ENCODE measurements at regions not wholly inside any gene's neighbourhood (a gene's known extent, or its start where the extent isn't known, plus 50 kb on each side); places are given as distances from the start of the nearest gene placed in this dataset.

- TF ChIP-seq, protein P1, sequence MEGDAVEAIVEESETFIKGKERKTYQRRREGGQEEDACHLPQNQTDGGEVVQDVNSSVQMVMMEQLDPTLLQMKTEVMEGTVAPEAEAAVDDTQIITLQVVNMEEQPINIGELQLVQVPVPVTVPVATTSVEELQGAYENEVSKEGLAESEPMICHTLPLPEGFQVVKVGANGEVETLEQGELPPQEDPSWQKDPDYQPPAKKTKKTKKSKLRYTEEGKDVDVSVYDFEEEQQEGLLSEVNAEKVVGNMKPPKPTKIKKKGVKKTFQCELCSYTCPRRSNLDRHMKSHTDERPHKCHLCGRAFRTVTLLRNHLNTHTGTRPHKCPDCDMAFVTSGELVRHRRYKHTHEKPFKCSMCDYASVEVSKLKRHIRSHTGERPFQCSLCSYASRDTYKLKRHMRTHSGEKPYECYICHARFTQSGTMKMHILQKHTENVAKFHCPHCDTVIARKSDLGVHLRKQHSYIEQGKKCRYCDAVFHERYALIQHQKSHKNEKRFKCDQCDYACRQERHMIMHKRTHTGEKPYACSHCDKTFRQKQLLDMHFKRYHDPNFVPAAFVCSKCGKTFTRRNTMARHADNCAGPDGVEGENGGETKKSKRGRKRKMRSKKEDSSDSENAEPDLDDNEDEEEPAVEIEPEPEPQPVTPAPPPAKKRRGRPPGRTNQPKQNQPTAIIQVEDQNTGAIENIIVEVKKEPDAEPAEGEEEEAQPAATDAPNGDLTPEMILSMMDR (IDR thresholded peaks at IDR 0.05): no peak
- no peak overlapping the region for H3K4me3 ChIP-seq
- no peak for DNase-seq (ENCODE audit: low spot score)
- H3K27ac ChIP-seq: no peak overlapping the region
These were observed 187.4 kb downstream of the TENT5A start for GRCh38 chr6:81565071-81565470.

DNA sequence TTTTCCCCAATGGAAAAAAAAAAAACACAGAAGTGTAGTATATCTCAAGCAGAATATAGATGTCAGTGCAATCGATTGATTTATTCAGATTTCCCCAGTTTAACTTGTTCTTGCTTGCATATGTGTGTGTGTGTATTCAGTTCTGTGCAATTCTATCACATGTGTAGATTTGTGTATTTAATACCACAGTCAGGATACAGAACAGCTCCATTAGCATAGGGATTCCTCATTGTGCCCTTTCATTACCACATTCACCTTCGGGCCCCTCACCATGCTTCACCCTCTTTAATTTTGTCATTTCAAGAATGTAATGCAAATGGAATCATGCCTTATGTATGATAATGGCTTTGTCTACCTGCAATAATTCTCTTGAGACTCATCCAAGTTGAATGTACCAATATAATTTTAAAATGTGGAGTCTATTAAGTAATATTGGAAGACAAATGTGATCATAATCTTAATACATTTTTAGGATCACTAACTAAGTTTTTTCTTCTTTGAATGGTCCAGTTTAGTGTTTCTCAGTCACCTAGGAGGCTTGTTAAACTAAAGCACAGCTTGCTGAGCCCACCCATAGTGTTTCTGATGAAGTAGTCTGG lies 187.9 kb downstream of the TENT5A start:
- no peak for DNase-seq (ENCODE audit: low spot score)
- TF ChIP-seq, protein P1 (IDR thresholded peaks at IDR 0.05): no peak

DNA sequence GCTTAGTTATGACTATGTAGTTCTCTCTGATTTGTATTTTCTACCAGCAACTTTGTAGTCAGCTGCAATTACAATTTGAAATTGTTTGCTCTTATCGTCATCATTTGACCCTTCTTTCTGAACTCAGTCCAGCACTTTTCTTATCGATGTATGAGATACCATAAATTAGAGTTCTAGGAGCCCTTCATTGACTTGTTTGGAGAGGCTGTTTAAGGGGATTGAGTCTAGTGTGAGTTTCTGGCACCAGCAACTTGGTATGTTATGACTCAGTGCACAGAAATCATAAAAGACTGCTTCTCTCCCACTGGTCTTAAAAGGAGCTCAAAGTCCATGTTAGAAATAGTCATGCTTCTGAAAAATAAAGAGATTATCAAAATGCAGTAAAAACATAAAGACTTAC lies 190.3 kb downstream of the TENT5A start:
- TF ChIP-seq, protein P1 (IDR thresholded peaks at IDR 0.05): no peak
- no peak for DNase-seq (ENCODE audit: low spot score)
- Histone ChIP-seq H3K4me3 (peak overlapping the region; percentile 54), H3K27ac (peak overlapping the region; percentile 35 to 69)

More for the DNA sequence above, 187.9 kb downstream of the TENT5A start:
- no peak overlapping the region for H3K4me3 ChIP-seq
- H3K27ac ChIP-seq: no peak overlapping the region

DNA sequence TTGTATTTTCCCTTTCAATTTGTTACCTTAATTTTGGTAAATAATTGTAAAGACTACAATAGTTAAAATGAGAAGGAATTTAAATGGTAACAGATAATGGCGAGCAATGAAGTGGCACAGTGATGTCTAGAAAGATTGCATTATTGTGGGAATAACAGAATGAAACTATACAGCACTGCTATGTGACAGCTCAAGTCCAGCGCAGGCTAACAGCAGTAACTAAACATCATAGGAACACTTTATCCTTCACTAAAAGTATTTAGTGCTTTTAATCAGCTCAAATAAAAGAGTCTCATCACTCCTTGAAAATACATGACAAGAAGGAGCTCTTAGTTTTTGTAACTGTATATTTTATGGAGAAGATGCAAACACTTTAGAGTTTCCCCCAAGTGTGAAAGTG lies 190.8 kb downstream of the TENT5A start:
- no peak for DNase-seq (ENCODE audit: low spot score)
- TF ChIP-seq, protein P1 (IDR thresholded peaks at IDR 0.05): no peak
- Histone ChIP-seq H3K27ac (peak overlapping the region; percentile 35 to 69), H3K4me3 (peak overlapping the region; percentile 54)

- peak overlapping the region; percentile 54 for H3K4me3 ChIP-seq
- TF ChIP-seq, protein P1 (IDR thresholded peaks at IDR 0.05): no peak
- H3K27ac ChIP-seq: peak overlapping the region; percentile 35 to 69
- DNase-seq (ENCODE audit: low spot score): no peak
These were observed 191.4 kb downstream of the TENT5A start for GRCh38 chr6:81561071-81561564.

GRCh38 chr6:81557811-81558210 lies 194.7 kb downstream of the TENT5A start:
- H3K27ac ChIP-seq: no peak overlapping the region
- no peak for DNase-seq (ENCODE audit: low spot score)
- H3K4me3 ChIP-seq: no peak overlapping the region
- TF ChIP-seq, protein P1 (IDR thresholded peaks at IDR 0.05): no peak

- no peak for DNase-seq (ENCODE audit: low spot score)
- no peak overlapping the region for H3K4me3 ChIP-seq
These were observed 195.9 kb downstream of the TENT5A start for GRCh38 chr6:81556551-81556950.

More at GRCh38 chr6:81556551-81556950, 195.9 kb downstream of the TENT5A start:
- no peak overlapping the region for H3K27ac ChIP-seq
- TF ChIP-seq, protein P1 (IDR thresholded peaks at IDR 0.05): no peak
